ENCODE measurements at regions not wholly inside any gene's neighbourhood (a gene's known extent, or its start where the extent isn't known, plus 50 kb on each side); places are given as distances from the start of the nearest gene placed in this dataset.
"Not testable (repeated sequence)": the region's sequence is repeated elsewhere in the genome, so short reads cannot be mapped to it uniquely, and the experiment has no call there.

DNA sequence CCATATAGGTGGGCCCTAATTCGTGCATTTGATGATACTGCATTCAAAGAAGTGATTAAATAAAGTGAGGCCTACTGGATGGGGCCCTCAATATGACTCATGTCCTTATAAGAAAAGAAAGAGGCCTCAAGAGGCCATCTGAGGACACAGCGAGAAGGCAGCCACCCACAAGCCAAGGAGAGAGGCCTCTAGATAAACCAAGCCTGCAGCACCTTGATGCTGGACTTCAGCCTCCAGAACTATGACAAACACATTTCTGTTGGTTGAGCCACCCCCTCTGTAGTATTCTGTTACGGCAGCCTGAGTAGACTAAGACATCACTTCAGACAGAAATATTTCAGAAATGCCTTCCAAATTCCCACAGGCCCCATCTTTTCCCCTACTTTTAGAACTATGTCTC is 82.5 kb upstream of the PLEKHG1 start:
- Histone ChIP-seq H3K4me2 (replicated peaks; ENCODE audit: low read depth, low read length, poor library complexity, severe bottlenecking) (no peak overlapping the region), H3K9me3 (ENCODE audit: control extremely low read depth in 1 of 3, control insufficient read depth in 2 of 3, insufficient read depth in 1 of 3, low read length in 2 of 3) (no peaks in the 10 kb centered on the region), H3K79me2 (ENCODE audit: control insufficient read depth, insufficient read depth, low read length) (no peaks in the 10 kb centered on the region), H3K4me1 (ENCODE audit: control insufficient read depth in 2 of 2, insufficient read depth in 2 of 2, low read length in 2 of 2) (no peaks in the 10 kb centered on the region), H3K27me3 (replicated peaks in 1 of 4; ENCODE audit: control extremely low read depth in 1 of 4, control insufficient read depth in 3 of 4, insufficient read depth in 4 of 4, low read length in 3 of 4) (peaks cover 0 to 4% (median 2%) of the 10 kb centered on the region in 4 experiments), H3K27ac (ENCODE audit: low read length in 2 of 2) (no peak overlapping the region), H3K4me3 (ENCODE audit: control extremely low read depth in 1 of 5, extremely low read depth in 1 of 5, insufficient read depth in 1 of 5, low read depth in 2 of 5, low read length in 4 of 5) (no peak overlapping the region), H4K20me1 (ENCODE audit: control insufficient read depth, insufficient read depth, low read length, poor library complexity, severe bottlenecking) (no peaks in the 10 kb centered on the region), H3K36me3 (replicated peaks in 1 of 2; ENCODE audit: control extremely low read depth in 1 of 2, control insufficient read depth in 1 of 2, extremely low read depth in 1 of 2, insufficient read depth in 2 of 2, low read length in 1 of 2) (no peaks in the 10 kb centered on the region), H2AFZ (ENCODE audit: insufficient read depth, low read depth, low read length, poor library complexity, severe bottlenecking) (no peak overlapping the region), H3K9ac (ENCODE audit: low read length) (no peak overlapping the region)
- Mint-ChIP-seq H3K27me3 (peaks cover 4% of the 10 kb centered on the region), H3K4me1 (no peaks in the 10 kb centered on the region), H3K9me3 (ENCODE audit: insufficient read depth) (no peaks in the 10 kb centered on the region), H3K27ac (no peak overlapping the region), H3K4me3 (no peak overlapping the region)
- CTCF ChIA-PET: no interaction called here
- POLR2A ChIA-PET: no interaction called here
- ATAC-seq (ENCODE audit: low read depth): no peak
- intact Hi-C loops (cut with micrococcal nuclease): no loop called here
- TF ChIP-seq, protein P1, sequence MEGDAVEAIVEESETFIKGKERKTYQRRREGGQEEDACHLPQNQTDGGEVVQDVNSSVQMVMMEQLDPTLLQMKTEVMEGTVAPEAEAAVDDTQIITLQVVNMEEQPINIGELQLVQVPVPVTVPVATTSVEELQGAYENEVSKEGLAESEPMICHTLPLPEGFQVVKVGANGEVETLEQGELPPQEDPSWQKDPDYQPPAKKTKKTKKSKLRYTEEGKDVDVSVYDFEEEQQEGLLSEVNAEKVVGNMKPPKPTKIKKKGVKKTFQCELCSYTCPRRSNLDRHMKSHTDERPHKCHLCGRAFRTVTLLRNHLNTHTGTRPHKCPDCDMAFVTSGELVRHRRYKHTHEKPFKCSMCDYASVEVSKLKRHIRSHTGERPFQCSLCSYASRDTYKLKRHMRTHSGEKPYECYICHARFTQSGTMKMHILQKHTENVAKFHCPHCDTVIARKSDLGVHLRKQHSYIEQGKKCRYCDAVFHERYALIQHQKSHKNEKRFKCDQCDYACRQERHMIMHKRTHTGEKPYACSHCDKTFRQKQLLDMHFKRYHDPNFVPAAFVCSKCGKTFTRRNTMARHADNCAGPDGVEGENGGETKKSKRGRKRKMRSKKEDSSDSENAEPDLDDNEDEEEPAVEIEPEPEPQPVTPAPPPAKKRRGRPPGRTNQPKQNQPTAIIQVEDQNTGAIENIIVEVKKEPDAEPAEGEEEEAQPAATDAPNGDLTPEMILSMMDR (IDR thresholded peaks at IDR 0.05): no peak
- no peak for TF ChIP-seq EZH2 (IDR thresholded peaks at IDR 0.05; ENCODE audit: borderline replicate concordance, insufficient read depth, low read depth, low read length, poor library complexity, severe bottlenecking)
- no peak for DNase-seq
- 83% methylated on average over 3 of the region's 3 CpGs for WGBS (ENCODE audit: insufficient coverage)

DNA sequence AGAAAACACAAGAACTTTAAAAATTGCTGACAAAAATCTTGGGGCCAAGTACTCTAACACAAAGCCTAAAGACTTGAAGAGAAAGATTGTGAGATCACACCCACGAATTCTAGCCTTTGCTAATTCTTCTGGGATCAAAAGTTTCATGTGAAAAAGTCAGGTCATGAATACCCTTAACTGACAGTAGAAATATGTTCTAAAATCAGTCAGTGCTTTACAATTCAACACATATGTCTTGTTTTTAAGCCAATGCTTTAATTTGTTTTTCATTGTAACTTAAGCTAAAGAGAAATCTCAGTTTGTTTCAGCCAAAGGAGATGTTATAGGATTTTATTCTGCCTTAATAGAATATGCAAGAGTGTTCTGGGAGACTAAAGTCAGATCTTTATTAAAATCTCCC is 78.2 kb upstream of the PLEKHG1 start:
- H3K79me2 ChIP-seq (ENCODE audit: control insufficient read depth, insufficient read depth, low read length): no peaks in the 10 kb centered on the region
- no peaks in the 10 kb centered on the region for H3K9me3 ChIP-seq (ENCODE audit: control extremely low read depth in 1 of 3, control insufficient read depth in 2 of 3, insufficient read depth in 1 of 3, low read length in 2 of 3)
- H3K27me3 ChIP-seq (replicated peaks in 1 of 4; ENCODE audit: control extremely low read depth in 1 of 4, control insufficient read depth in 3 of 4, insufficient read depth in 4 of 4, low read length in 3 of 4): peaks cover 0 to 3% (median 0%) of the 10 kb centered on the region in 4 experiments
- H4K20me1 ChIP-seq (ENCODE audit: control insufficient read depth, insufficient read depth, low read length, poor library complexity, severe bottlenecking): no peaks in the 10 kb centered on the region
- no peak overlapping the region for H3K4me3 Mint-ChIP-seq
- TF ChIP-seq, protein P1 (IDR thresholded peaks at IDR 0.05): no peak
- no peak for TF ChIP-seq EZH2 (IDR thresholded peaks at IDR 0.05; ENCODE audit: borderline replicate concordance, insufficient read depth, low read depth, low read length, poor library complexity, severe bottlenecking)
- DNase-seq: no peak
- no peak overlapping the region for H2AFZ ChIP-seq (ENCODE audit: insufficient read depth, low read depth, low read length, poor library complexity, severe bottlenecking)
- no peak overlapping the region for H3K4me2 ChIP-seq (replicated peaks; ENCODE audit: low read depth, low read length, poor library complexity, severe bottlenecking)
- H3K36me3 ChIP-seq (replicated peaks in 1 of 2; ENCODE audit: control extremely low read depth in 1 of 2, control insufficient read depth in 1 of 2, extremely low read depth in 1 of 2, insufficient read depth in 2 of 2, low read length in 1 of 2): no peaks in the 10 kb centered on the region
- ChIA-PET POLR2A (no interaction called here), CTCF (interaction anchor here (0.7 kb wide), 1 partner anchor 12 kb away, joined by 3 read pairs; no protein-coding TSS in a partner anchor)
- H3K27ac ChIP-seq (ENCODE audit: low read length in 2 of 2): no peak overlapping the region
- intact Hi-C loops (cut with micrococcal nuclease): no loop called here
- H3K27me3 Mint-ChIP-seq: peaks cover 5% of the 10 kb centered on the region
- H3K4me1 ChIP-seq (ENCODE audit: control insufficient read depth in 2 of 2, insufficient read depth in 2 of 2, low read length in 2 of 2): no peaks in the 10 kb centered on the region
- H3K27ac Mint-ChIP-seq: no peak overlapping the region
- no peak overlapping the region for H3K9ac ChIP-seq (ENCODE audit: low read length)
- no peaks in the 10 kb centered on the region for H3K9me3 Mint-ChIP-seq (ENCODE audit: insufficient read depth)
- no peak for ATAC-seq (ENCODE audit: low read depth)
- WGBS (ENCODE audit: insufficient coverage): no CpG with 5 or more reads among the region's 1 CpG
- H3K4me3 ChIP-seq (ENCODE audit: control extremely low read depth in 1 of 5, extremely low read depth in 1 of 5, insufficient read depth in 1 of 5, low read depth in 2 of 5, low read length in 4 of 5): no peak overlapping the region
- H3K4me1 Mint-ChIP-seq: no peaks in the 10 kb centered on the region

DNA sequence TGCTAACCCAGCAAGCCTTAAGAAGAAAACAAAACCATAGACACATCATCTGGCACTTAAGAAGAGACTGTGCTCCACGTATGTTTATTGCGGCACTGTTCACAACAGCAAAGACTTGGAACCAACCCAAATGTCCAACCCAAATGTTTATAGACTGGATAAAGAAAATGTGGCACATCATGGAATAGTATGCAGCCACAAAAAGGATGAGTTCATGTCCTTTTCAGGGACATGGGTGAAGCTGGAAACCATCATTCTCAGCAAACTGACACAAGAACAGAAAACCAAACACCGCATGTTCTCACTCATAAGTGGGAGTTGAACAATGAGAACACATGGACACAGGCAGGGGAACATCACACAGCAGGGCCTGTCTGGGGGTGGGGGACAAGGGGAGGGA is 76.5 kb upstream of the PLEKHG1 start:
- H3K4me1 Mint-ChIP-seq; H3K4me3 Mint-ChIP-seq; H3K9me3 ChIP-seq (ENCODE audit: control extremely low read depth in 1 of 3, control insufficient read depth in 2 of 3, insufficient read depth in 1 of 3, low read length in 2 of 3); H3K4me3 ChIP-seq (ENCODE audit: control extremely low read depth in 1 of 5, extremely low read depth in 1 of 5, insufficient read depth in 1 of 5, low read depth in 2 of 5, low read length in 4 of 5); DNase-seq; H3K27me3 Mint-ChIP-seq; H3K4me1 ChIP-seq (ENCODE audit: control insufficient read depth in 2 of 2, insufficient read depth in 2 of 2, low read length in 2 of 2); H3K9me3 Mint-ChIP-seq (ENCODE audit: insufficient read depth); H3K27me3 ChIP-seq (replicated peaks in 1 of 4; ENCODE audit: control extremely low read depth in 1 of 4, control insufficient read depth in 3 of 4, insufficient read depth in 4 of 4, low read length in 3 of 4); H4K20me1 ChIP-seq (ENCODE audit: control insufficient read depth, insufficient read depth, low read length, poor library complexity, severe bottlenecking); intact Hi-C loops (cut with micrococcal nuclease); CTCF ChIA-PET; H3K79me2 ChIP-seq (ENCODE audit: control insufficient read depth, insufficient read depth, low read length); H3K36me3 ChIP-seq (replicated peaks in 1 of 2; ENCODE audit: control extremely low read depth in 1 of 2, control insufficient read depth in 1 of 2, extremely low read depth in 1 of 2, insufficient read depth in 2 of 2, low read length in 1 of 2); H2AFZ ChIP-seq (ENCODE audit: insufficient read depth, low read depth, low read length, poor library complexity, severe bottlenecking); H3K9ac ChIP-seq (ENCODE audit: low read length); POLR2A ChIA-PET; H3K27ac Mint-ChIP-seq; ATAC-seq (ENCODE audit: low read depth); H3K4me2 ChIP-seq (replicated peaks; ENCODE audit: low read depth, low read length, poor library complexity, severe bottlenecking); H3K27ac ChIP-seq (ENCODE audit: low read length in 2 of 2): not testable (repeated sequence)
- WGBS (ENCODE audit: insufficient coverage): no CpG with 5 or more reads among the region's 3 CpGs

Measured in B cell (primary cell).